ENCODE measurements at regions not wholly inside any gene's neighbourhood (a gene's known extent, or its start where the extent isn't known, plus 50 kb on each side); places are given as distances from the start of the nearest gene placed in this dataset.
"Not testable (repeated sequence)": the region's sequence is repeated elsewhere in the genome, so short reads cannot be mapped to it uniquely, and the experiment has no call there.

- Histone ChIP-seq H3K27ac (ENCODE audit: low read depth, low read length) (no peak overlapping the region), H3K4me1 (ENCODE audit: control insufficient read depth in 2 of 2, insufficient read depth in 2 of 2, low read length in 2 of 2) (no peaks in the 10 kb centered on the region), H3K9me3 (ENCODE audit: control insufficient read depth in 2 of 3, low read length in 3 of 3) (no peaks in the 10 kb centered on the region), H3K27me3 (ENCODE audit: control insufficient read depth in 2 of 2, insufficient read depth in 2 of 2, low read length in 2 of 2) (no peaks in the 10 kb centered on the region), H3K4me3 (ENCODE audit: low read length) (no peak overlapping the region), H3K36me3 (ENCODE audit: control insufficient read depth in 2 of 3, insufficient read depth in 3 of 3, low read length in 3 of 3) (no peaks in the 10 kb centered on the region)
- no peaks in the 10 kb centered on the region for H3K36me3 Mint-ChIP-seq
- peaks cover 0 to 9% (median 5%) of the 10 kb centered on the region in 5 donors for H3K27me3 Mint-ChIP-seq
- no peaks in the 10 kb centered on the region for H3K4me1 Mint-ChIP-seq
- no peak overlapping the region for H3K4me3 Mint-ChIP-seq
- ChIA-PET CTCF (no interaction called here), POLR2A (no interaction called here)
- intact Hi-C loops (cut with micrococcal nuclease), result no loop called here
- no peak for ATAC-seq
- no peak overlapping the region for H3K27ac Mint-ChIP-seq
- DNase-seq, result no peak
- no peaks in the 10 kb centered on the region for H3K9me3 Mint-ChIP-seq
Observed at GRCh38 chr2:180694445-180695421, 285.7 kb upstream of the UBE2E3 start.

- Mint-ChIP-seq H3K9me3 (no peaks in the 10 kb centered on the region), H3K27ac (no peak overlapping the region), H3K4me3 (no peak overlapping the region), H3K27me3 (peaks cover 0 to 13% (median 11%) of the 10 kb centered on the region in 5 donors), H3K4me1 (no peaks in the 10 kb centered on the region), H3K36me3 (no peaks in the 10 kb centered on the region)
- Histone ChIP-seq H3K27me3 (ENCODE audit: control insufficient read depth in 2 of 2, insufficient read depth in 2 of 2, low read length in 2 of 2) (no peaks in the 10 kb centered on the region), H3K36me3 (ENCODE audit: control insufficient read depth in 2 of 3, insufficient read depth in 3 of 3, low read length in 3 of 3) (no peaks in the 10 kb centered on the region), H3K4me3 (ENCODE audit: low read length) (no peak overlapping the region), H3K9me3 (ENCODE audit: control insufficient read depth in 2 of 3, low read length in 3 of 3) (no peaks in the 10 kb centered on the region), H3K4me1 (ENCODE audit: control insufficient read depth in 2 of 2, insufficient read depth in 2 of 2, low read length in 2 of 2) (no peaks in the 10 kb centered on the region), H3K27ac (ENCODE audit: low read depth, low read length) (no peak overlapping the region)
- intact Hi-C loops (cut with micrococcal nuclease), result no loop called here
- ATAC-seq (no peak), DNase-seq (no peak)
- CTCF ChIA-PET, result no interaction called here
- POLR2A ChIA-PET, result no interaction called here
Observed at GRCh38 chr2:180692322-180692721, 288.1 kb upstream of the UBE2E3 start.

GRCh38 chr2:180691855-180692223, 288.6 kb upstream of the UBE2E3 start:
- peaks cover 0 to 16% (median 11%) of the 10 kb centered on the region in 5 donors for H3K27me3 Mint-ChIP-seq
- H3K36me3 ChIP-seq (ENCODE audit: control insufficient read depth in 2 of 3, insufficient read depth in 3 of 3, low read length in 3 of 3); H3K9me3 Mint-ChIP-seq; POLR2A ChIA-PET; H3K4me1 Mint-ChIP-seq; intact Hi-C loops (cut with micrococcal nuclease); H3K27me3 ChIP-seq (ENCODE audit: control insufficient read depth in 2 of 2, insufficient read depth in 2 of 2, low read length in 2 of 2); H3K4me3 Mint-ChIP-seq; DNase-seq; H3K9me3 ChIP-seq (ENCODE audit: control insufficient read depth in 2 of 3, low read length in 3 of 3); H3K36me3 Mint-ChIP-seq; H3K27ac Mint-ChIP-seq; ATAC-seq; CTCF ChIA-PET; H3K27ac ChIP-seq (ENCODE audit: low read depth, low read length); H3K4me3 ChIP-seq (ENCODE audit: low read length); H3K4me1 ChIP-seq (ENCODE audit: control insufficient read depth in 2 of 2, insufficient read depth in 2 of 2, low read length in 2 of 2): not testable (repeated sequence)

GRCh38 chr2:180691186-180691854, 289.1 kb upstream of the UBE2E3 start:
- H3K4me1 Mint-ChIP-seq; intact Hi-C loops (cut with micrococcal nuclease); H3K36me3 Mint-ChIP-seq; H3K9me3 Mint-ChIP-seq; CTCF ChIA-PET; H3K4me3 ChIP-seq (ENCODE audit: low read length); H3K9me3 ChIP-seq (ENCODE audit: control insufficient read depth in 2 of 3, low read length in 3 of 3); POLR2A ChIA-PET; H3K36me3 ChIP-seq (ENCODE audit: control insufficient read depth in 2 of 3, insufficient read depth in 3 of 3, low read length in 3 of 3); DNase-seq; H3K27ac Mint-ChIP-seq; H3K27me3 ChIP-seq (ENCODE audit: control insufficient read depth in 2 of 2, insufficient read depth in 2 of 2, low read length in 2 of 2); H3K4me1 ChIP-seq (ENCODE audit: control insufficient read depth in 2 of 2, insufficient read depth in 2 of 2, low read length in 2 of 2); ATAC-seq; H3K4me3 Mint-ChIP-seq; H3K27ac ChIP-seq (ENCODE audit: low read depth, low read length): not testable (repeated sequence)
- peaks cover 0 to 16% (median 11%) of the 10 kb centered on the region in 5 donors for H3K27me3 Mint-ChIP-seq

- intact Hi-C loops (cut with micrococcal nuclease), result no loop called here
- no peak overlapping the region for H3K27ac Mint-ChIP-seq
Observed at GRCh38 chr2:180690611-180691010, 289.8 kb upstream of the UBE2E3 start.

GRCh38 chr2:180682871-180683270, 297.5 kb upstream of the UBE2E3 start:
- no peak overlapping the region for H3K27ac Mint-ChIP-seq
- Histone ChIP-seq H3K4me1 (ENCODE audit: control insufficient read depth in 2 of 2, insufficient read depth in 2 of 2, low read length in 2 of 2) (no peaks in the 10 kb centered on the region), H3K4me3 (ENCODE audit: low read length) (no peak overlapping the region), H3K27me3 (ENCODE audit: control insufficient read depth in 2 of 2, insufficient read depth in 2 of 2, low read length in 2 of 2) (no peaks in the 10 kb centered on the region), H3K27ac (ENCODE audit: low read depth, low read length) (no peak overlapping the region), H3K36me3 (ENCODE audit: control insufficient read depth in 2 of 3, insufficient read depth in 3 of 3, low read length in 3 of 3) (no peaks in the 10 kb centered on the region), H3K9me3 (ENCODE audit: control insufficient read depth in 2 of 3, low read length in 3 of 3) (no peaks in the 10 kb centered on the region)
- H3K9me3 Mint-ChIP-seq, result no peaks in the 10 kb centered on the region
- no peaks in the 10 kb centered on the region for H3K36me3 Mint-ChIP-seq
- H3K4me3 Mint-ChIP-seq, result no peak overlapping the region
- ATAC-seq (no peak), DNase-seq (no peak)
- peaks cover 7 to 40% (median 24%) of the 10 kb centered on the region in 5 donors for H3K27me3 Mint-ChIP-seq
- POLR2A ChIA-PET, result no interaction called here
- no peaks in the 10 kb centered on the region for H3K4me1 Mint-ChIP-seq
- CTCF ChIA-PET, result no interaction called here
- intact Hi-C loops (cut with micrococcal nuclease), result no loop called here

More at GRCh38 chr2:180690611-180691010, 289.8 kb upstream of the UBE2E3 start:
- no peaks in the 10 kb centered on the region for H3K36me3 Mint-ChIP-seq
- ATAC-seq, result no peak
- H3K27me3 ChIP-seq (ENCODE audit: control insufficient read depth in 2 of 2, insufficient read depth in 2 of 2, low read length in 2 of 2), result no peaks in the 10 kb centered on the region
- H3K9me3 Mint-ChIP-seq, result no peaks in the 10 kb centered on the region
- no peak overlapping the region for H3K4me3 Mint-ChIP-seq
- H3K9me3 ChIP-seq (ENCODE audit: control insufficient read depth in 2 of 3, low read length in 3 of 3), result no peaks in the 10 kb centered on the region
- H3K27me3 Mint-ChIP-seq, result peaks cover 0 to 16% (median 11%) of the 10 kb centered on the region in 5 donors
- H3K27ac ChIP-seq (ENCODE audit: low read depth, low read length), result no peak overlapping the region
- H3K36me3 ChIP-seq (ENCODE audit: control insufficient read depth in 2 of 3, insufficient read depth in 3 of 3, low read length in 3 of 3), result no peaks in the 10 kb centered on the region
- CTCF ChIA-PET, result no interaction called here
- POLR2A ChIA-PET, result no interaction called here
- no peaks in the 10 kb centered on the region for H3K4me1 ChIP-seq (ENCODE audit: control insufficient read depth in 2 of 2, insufficient read depth in 2 of 2, low read length in 2 of 2)
- no peak overlapping the region for H3K4me3 ChIP-seq (ENCODE audit: low read length)
- H3K4me1 Mint-ChIP-seq, result no peaks in the 10 kb centered on the region
- DNase-seq, result no peak

GRCh38 chr2:180679693-180680092, 300.7 kb upstream of the UBE2E3 start:
- H3K36me3 ChIP-seq (ENCODE audit: control insufficient read depth in 2 of 3, insufficient read depth in 3 of 3, low read length in 3 of 3), result no peaks in the 10 kb centered on the region
- no peaks in the 10 kb centered on the region for H3K27me3 ChIP-seq (ENCODE audit: control insufficient read depth in 2 of 2, insufficient read depth in 2 of 2, low read length in 2 of 2)
- H3K4me3 Mint-ChIP-seq, result no peak overlapping the region
- no peaks in the 10 kb centered on the region for H3K9me3 ChIP-seq (ENCODE audit: control insufficient read depth in 2 of 3, low read length in 3 of 3)
- no peaks in the 10 kb centered on the region for H3K36me3 Mint-ChIP-seq
- no peak overlapping the region for H3K27ac ChIP-seq (ENCODE audit: low read depth, low read length)
- intact Hi-C loops (cut with micrococcal nuclease), result no loop called here
- H3K27ac Mint-ChIP-seq, result no peak overlapping the region
- H3K4me1 ChIP-seq (ENCODE audit: control insufficient read depth in 2 of 2, insufficient read depth in 2 of 2, low read length in 2 of 2), result no peaks in the 10 kb centered on the region
- POLR2A ChIA-PET, result no interaction called here
- ATAC-seq, result no peak
- H3K4me3 ChIP-seq (ENCODE audit: low read length), result no peak overlapping the region
- no peaks in the 10 kb centered on the region for H3K9me3 Mint-ChIP-seq
- CTCF ChIA-PET, result no interaction called here
- H3K27me3 Mint-ChIP-seq, result peaks cover 12 to 48% (median 26%) of the 10 kb centered on the region in 5 donors
- no peak for DNase-seq
- H3K4me1 Mint-ChIP-seq, result no peaks in the 10 kb centered on the region

Measured in naive thymus-derived CD4-positive, alpha-beta T cell (primary cell).